ENCODE measurements at regions not wholly inside any gene's neighbourhood (a gene's known extent, or its start where the extent isn't known, plus 50 kb on each side); places are given as distances from the start of the nearest gene placed in this dataset.

DNA sequence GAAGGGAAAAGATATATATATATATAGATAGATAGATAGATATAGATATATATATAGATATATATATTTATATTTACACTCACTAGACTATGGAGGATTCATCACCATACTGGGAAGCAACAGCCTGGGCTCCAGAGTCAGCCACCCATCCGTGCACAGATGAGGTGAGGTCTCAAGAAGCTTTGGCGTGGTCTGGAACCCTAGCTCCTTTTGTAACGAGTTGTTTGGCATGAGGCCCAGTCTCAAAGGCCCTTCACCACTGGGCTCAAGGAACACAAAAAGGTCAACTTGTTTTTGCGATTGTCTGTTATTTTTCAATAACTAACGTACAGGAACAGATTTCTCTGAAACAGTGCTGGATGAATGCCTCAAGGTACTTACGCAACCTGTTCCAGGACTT lies 448.7 kb downstream of the CMPK2 start:
- Histone ChIP-seq H3K4me1 (ENCODE audit: insufficient read depth, low read length) (no peaks in the 10 kb centered on the region), H2AFZ (ENCODE audit: low read length) (no peak overlapping the region), H3K36me3 (ENCODE audit: low read depth, low read length) (no peaks in the 10 kb centered on the region), H3K27me3 (ENCODE audit: low read length) (no peaks in the 10 kb centered on the region), H3K79me2 (ENCODE audit: low read length) (no peaks in the 10 kb centered on the region), H3F3A (ENCODE audit: low read length, unreplicated experiment) (no peaks in the 10 kb centered on the region), H3K9ac (ENCODE audit: low read length) (no peak overlapping the region), H3K4me3 (ENCODE audit: low read length) (no peak overlapping the region), H3K4me2 (ENCODE audit: low read length) (no peak overlapping the region), H3K9me2 (replicated peaks; ENCODE audit: low read length) (no peaks in the 10 kb centered on the region), H3K9me3 (ENCODE audit: low read length) (no peaks in the 10 kb centered on the region), H3K27ac (ENCODE audit: low read length) (no peak overlapping the region), H4K20me1 (ENCODE audit: low read length) (no peaks in the 10 kb centered on the region)
- ChIA-PET CTCF (no interaction called here), POLR2A (ENCODE audit: unreplicated experiment) (no interaction called here)
- DNase-seq = no peak
- no peak for ATAC-seq
- TF ChIP-seq EZH2phosphoT487 (IDR thresholded peaks at IDR 0.05; ENCODE audit: borderline replicate concordance, low read length) (no peak), EZH2 (IDR thresholded peaks at IDR 0.05; ENCODE audit: low read length, unreplicated experiment) (no peak)
- TF ChIP-seq, protein P1, sequence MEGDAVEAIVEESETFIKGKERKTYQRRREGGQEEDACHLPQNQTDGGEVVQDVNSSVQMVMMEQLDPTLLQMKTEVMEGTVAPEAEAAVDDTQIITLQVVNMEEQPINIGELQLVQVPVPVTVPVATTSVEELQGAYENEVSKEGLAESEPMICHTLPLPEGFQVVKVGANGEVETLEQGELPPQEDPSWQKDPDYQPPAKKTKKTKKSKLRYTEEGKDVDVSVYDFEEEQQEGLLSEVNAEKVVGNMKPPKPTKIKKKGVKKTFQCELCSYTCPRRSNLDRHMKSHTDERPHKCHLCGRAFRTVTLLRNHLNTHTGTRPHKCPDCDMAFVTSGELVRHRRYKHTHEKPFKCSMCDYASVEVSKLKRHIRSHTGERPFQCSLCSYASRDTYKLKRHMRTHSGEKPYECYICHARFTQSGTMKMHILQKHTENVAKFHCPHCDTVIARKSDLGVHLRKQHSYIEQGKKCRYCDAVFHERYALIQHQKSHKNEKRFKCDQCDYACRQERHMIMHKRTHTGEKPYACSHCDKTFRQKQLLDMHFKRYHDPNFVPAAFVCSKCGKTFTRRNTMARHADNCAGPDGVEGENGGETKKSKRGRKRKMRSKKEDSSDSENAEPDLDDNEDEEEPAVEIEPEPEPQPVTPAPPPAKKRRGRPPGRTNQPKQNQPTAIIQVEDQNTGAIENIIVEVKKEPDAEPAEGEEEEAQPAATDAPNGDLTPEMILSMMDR (conservative IDR thresholded peaks at IDR 0.05; ENCODE audit: low read depth, low read length) = no peak
- BruUV-seq (replicated peaks) = no TSS peak
- intact Hi-C loops (cut with micrococcal nuclease) = no loop called here

DNA sequence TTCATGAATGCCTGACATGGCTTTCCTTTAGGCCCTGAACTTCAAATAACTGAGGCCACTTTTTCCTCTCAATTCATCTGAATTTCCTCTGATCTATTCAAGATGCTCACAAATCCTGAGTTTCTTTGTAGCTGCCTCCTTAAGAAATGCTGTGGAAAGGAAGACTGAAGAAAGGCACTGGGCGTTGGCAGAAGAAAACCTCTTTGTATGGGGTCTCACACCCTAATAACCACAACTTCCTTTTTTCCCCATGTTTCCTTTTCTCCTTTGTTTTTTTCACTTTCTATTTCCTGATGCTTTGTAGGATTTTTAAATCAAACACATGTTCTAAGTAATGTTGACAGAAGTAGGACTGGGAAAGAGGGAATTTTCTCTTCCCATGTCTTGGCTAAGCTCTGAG lies 447.4 kb downstream of the CMPK2 start:
- CTCF ChIA-PET = no interaction called here

GRCh38 chr2:6421138-6421730 lies 444.5 kb downstream of the CMPK2 start:
- Histone ChIP-seq H4K20me1 (ENCODE audit: low read length) (no peaks in the 10 kb centered on the region), H3F3A (ENCODE audit: low read length, unreplicated experiment) (no peaks in the 10 kb centered on the region), H3K27ac (ENCODE audit: low read length) (no peak overlapping the region), H3K27me3 (ENCODE audit: low read length) (no peaks in the 10 kb centered on the region), H3K9me3 (ENCODE audit: low read length) (no peaks in the 10 kb centered on the region), H3K4me3 (ENCODE audit: low read length) (no peak overlapping the region), H3K9me2 (replicated peaks; ENCODE audit: low read length) (no peaks in the 10 kb centered on the region), H3K4me1 (ENCODE audit: insufficient read depth, low read length) (no peaks in the 10 kb centered on the region), H3K9ac (ENCODE audit: low read length) (no peak overlapping the region), H3K79me2 (ENCODE audit: low read length) (no peaks in the 10 kb centered on the region), H3K36me3 (ENCODE audit: low read depth, low read length) (no peaks in the 10 kb centered on the region), H3K4me2 (ENCODE audit: low read length) (no peak overlapping the region), H2AFZ (ENCODE audit: low read length) (no peak overlapping the region)
- no TSS peak for BruUV-seq (replicated peaks)
- ChIA-PET CTCF (no interaction called here), POLR2A (ENCODE audit: unreplicated experiment) (no interaction called here)
- DNase-seq (no peak), ATAC-seq (no peak)
- intact Hi-C loops (cut with micrococcal nuclease) = no loop called here
- TF ChIP-seq EZH2phosphoT487 (IDR thresholded peaks at IDR 0.05; ENCODE audit: borderline replicate concordance, low read length) (no peak), EZH2 (IDR thresholded peaks at IDR 0.05; ENCODE audit: low read length, unreplicated experiment) (no peak)
- TF ChIP-seq, protein P1 (conservative IDR thresholded peaks at IDR 0.05; ENCODE audit: low read depth, low read length) = no peak

More for the DNA sequence above, 447.4 kb downstream of the CMPK2 start:
- no peaks in the 10 kb centered on the region for H3K9me2 ChIP-seq (replicated peaks; ENCODE audit: low read length)
- intact Hi-C loops (cut with micrococcal nuclease) = no loop called here
- H2AFZ ChIP-seq (ENCODE audit: low read length) = no peak overlapping the region
- POLR2A ChIA-PET (ENCODE audit: unreplicated experiment) = no interaction called here
- no peaks in the 10 kb centered on the region for H3K4me1 ChIP-seq (ENCODE audit: insufficient read depth, low read length)
- H3K27me3 ChIP-seq (ENCODE audit: low read length) = no peaks in the 10 kb centered on the region
- no TSS peak for BruUV-seq (replicated peaks)
- ATAC-seq (no peak), DNase-seq (no peak)
- no peaks in the 10 kb centered on the region for H3K36me3 ChIP-seq (ENCODE audit: low read depth, low read length)
- no peak overlapping the region for H3K4me2 ChIP-seq (ENCODE audit: low read length)
- no peak overlapping the region for H3K27ac ChIP-seq (ENCODE audit: low read length)
- H3K4me3 ChIP-seq (ENCODE audit: low read length) = no peak overlapping the region
- no peak overlapping the region for H3K9ac ChIP-seq (ENCODE audit: low read length)
- H3F3A ChIP-seq (ENCODE audit: low read length, unreplicated experiment) = no peaks in the 10 kb centered on the region
- H3K79me2 ChIP-seq (ENCODE audit: low read length) = no peaks in the 10 kb centered on the region
- H4K20me1 ChIP-seq (ENCODE audit: low read length) = no peaks in the 10 kb centered on the region
- TF ChIP-seq, protein P1 (conservative IDR thresholded peaks at IDR 0.05; ENCODE audit: low read depth, low read length) = no peak
- TF ChIP-seq EZH2phosphoT487 (IDR thresholded peaks at IDR 0.05; ENCODE audit: borderline replicate concordance, low read length) = no peak
- no peak for TF ChIP-seq EZH2 (IDR thresholded peaks at IDR 0.05; ENCODE audit: low read length, unreplicated experiment)
- H3K9me3 ChIP-seq (ENCODE audit: low read length) = no peaks in the 10 kb centered on the region
